Activated B cell treated with CpG ODN at 0.5 μM for 24 hours (primary cell): ENCODE measurements at regions not wholly inside any gene's neighbourhood (a gene's known extent, or its start where the extent isn't known, plus 50 kb on each side); places are given as distances from the start of the nearest gene placed in this dataset.
"Not testable (repeated sequence)": the region's sequence is repeated elsewhere in the genome, so short reads cannot be mapped to it uniquely, and the experiment has no call there.

Source experiments
- ATAC-seq: fragments of 200-7000 bp; cut with Tn5 transposase; one replicate; pipeline ENCODE4 v1.10.0; 2021; ENCODE audit warnings: low read depth, mild to moderate bottlenecking, moderate library complexity
- CTCF ChIA-PET: fragments of 350-600 bp; sonication (Branson Sonifier 250); formaldehyde crosslinking; loops from one replicate; lab custom pipeline; 2021; ENCODE audit warnings: antibody characterized with exemption; lab: Charles Lee
- POLR2A ChIA-PET: fragments of 350-600 bp; sonication (Branson Sonifier 250); formaldehyde crosslinking; loops from one replicate; lab custom pipeline; 2021; ENCODE audit warnings: antibody characterized with exemption; lab: Charles Lee
- DNase-seq: peaks from one replicate; pipeline ENCODE4 v3.0.0; 2022
- H3K27ac Mint-ChIP-seq: one replicate; pipeline ENCODE4 v1.8.0; 2020; ENCODE audit warnings: mixed read lengths
- H3K27me3 Mint-ChIP-seq: one replicate; pipeline ENCODE4 v1.8.0; 2021; ENCODE audit warnings: mixed read lengths
- H3K36me3 Mint-ChIP-seq: one replicate; pipeline ENCODE4 v1.8.0; 2021; ENCODE audit warnings: low read depth, mixed read lengths
- H3K4me1 Mint-ChIP-seq: one replicate; pipeline ENCODE4 v1.8.0; 2021; ENCODE audit warnings: mixed read lengths
- H3K4me3 Mint-ChIP-seq: one replicate; pipeline ENCODE4 v1.8.0; 2020; ENCODE audit warnings: mild to moderate bottlenecking, mixed read lengths
- H3K9me3 Mint-ChIP-seq: one replicate; pipeline ENCODE4 v1.8.0; 2020; ENCODE audit warnings: mixed read lengths
- CTCF ChIP-seq: fragments of 200-600 bp; IDR thresholded peaks from one replicate; pipeline ENCODE4 v1.8.0; 2022; ENCODE audit warnings: antibody characterized with exemption, mild to moderate bottlenecking
- intact Hi-C: fragments of 100-400 bp; cut with micrococcal nuclease; formaldehyde crosslinking; loops from one replicate; pipeline ENCODE4 v1.15.1; 2024

GRCh38 chr2:66105066-66105753 is 329.7 kb upstream of the MEIS1 start:
- Mint-ChIP-seq H3K27ac (no peak overlapping the region), H3K4me1 (no peaks in the 10 kb centered on the region), H3K27me3 (no peaks in the 10 kb centered on the region), H3K9me3 (peaks cover 4% of the 10 kb centered on the region), H3K36me3 (no peaks in the 10 kb centered on the region), H3K4me3 (no peak overlapping the region)
- ATAC-seq, result no peak
- DNase-seq, result no peak
- CTCF ChIA-PET, result no interaction called here
- intact Hi-C loops, result no loop called here
- no peak for TF ChIP-seq CTCF
- POLR2A ChIA-PET, result no interaction called here

- intact Hi-C loops, result no loop called here
- DNase-seq, result no peak
Observed at GRCh38 chr2:66103581-66103980, 331.3 kb upstream of the MEIS1 start.

DNA sequence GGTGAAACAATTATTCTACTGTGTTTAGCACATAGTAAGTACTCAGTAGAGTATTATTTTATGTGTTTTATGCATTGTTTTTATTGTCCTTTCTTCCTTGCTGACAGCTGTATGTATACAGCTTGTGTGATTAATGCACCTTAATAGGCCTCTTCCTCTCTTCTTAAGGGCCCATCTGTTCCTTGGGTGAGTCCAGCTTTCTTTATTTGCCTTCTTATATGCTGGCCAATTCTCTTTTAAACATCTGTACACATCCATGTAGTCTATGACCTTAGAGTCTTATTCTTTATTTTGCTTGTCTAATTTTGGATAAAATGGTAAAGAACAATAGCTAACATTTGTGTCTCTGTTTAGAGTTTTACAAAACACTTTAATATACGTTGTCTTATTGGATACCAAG is 333.7 kb upstream of the MEIS1 start:
- Mint-ChIP-seq H3K4me1 (no peaks in the 10 kb centered on the region), H3K27ac (no peak overlapping the region), H3K36me3 (no peaks in the 10 kb centered on the region), H3K9me3 (peaks cover under 1% of the 10 kb centered on the region), H3K4me3 (no peak overlapping the region), H3K27me3 (no peaks in the 10 kb centered on the region)
- intact Hi-C loops, result no loop called here
- CTCF ChIA-PET, result no interaction called here
- ATAC-seq (no peak), DNase-seq (no peak)
- no peak for TF ChIP-seq CTCF
- POLR2A ChIA-PET, result no interaction called here

More at GRCh38 chr2:66103581-66103980, 331.3 kb upstream of the MEIS1 start:
- Mint-ChIP-seq H3K27ac (no peak overlapping the region), H3K36me3 (no peaks in the 10 kb centered on the region), H3K4me3 (no peak overlapping the region), H3K9me3 (peaks cover 1% of the 10 kb centered on the region), H3K27me3 (no peaks in the 10 kb centered on the region), H3K4me1 (no peaks in the 10 kb centered on the region)
- ChIA-PET CTCF (no interaction called here), POLR2A (no interaction called here)
- no peak for ATAC-seq
- TF ChIP-seq CTCF, result no peak

- H3K4me1 Mint-ChIP-seq, result no peaks in the 10 kb centered on the region
Observed at GRCh38 chr2:66095820-66096345, 339.0 kb upstream of the MEIS1 start.

GRCh38 chr2:66094689-66095088 is 340.2 kb upstream of the MEIS1 start:
- H3K4me3 Mint-ChIP-seq, H3K4me1 Mint-ChIP-seq, DNase-seq, H3K36me3 Mint-ChIP-seq, CTCF ChIA-PET, intact Hi-C loops, POLR2A ChIA-PET, ATAC-seq, H3K27ac Mint-ChIP-seq, H3K27me3 Mint-ChIP-seq: not testable (repeated sequence)
- H3K9me3 Mint-ChIP-seq, result peaks cover 12% of the 10 kb centered on the region

More at GRCh38 chr2:66095820-66096345, 339.0 kb upstream of the MEIS1 start:
- intact Hi-C loops, result no loop called here
- Mint-ChIP-seq H3K9me3 (peaks cover 10% of the 10 kb centered on the region), H3K36me3 (no peaks in the 10 kb centered on the region), H3K27me3 (no peaks in the 10 kb centered on the region), H3K27ac (no peak overlapping the region), H3K4me3 (no peak overlapping the region)
- ChIA-PET CTCF (no interaction called here), POLR2A (no interaction called here)
- ATAC-seq, result no peak
- TF ChIP-seq CTCF, result no peak
- no peak for DNase-seq
